ENCODE measurements at regions not wholly inside any gene's neighbourhood (a gene's known extent, or its start where the extent isn't known, plus 50 kb on each side); places are given as distances from the start of the nearest gene placed in this dataset.

DNA sequence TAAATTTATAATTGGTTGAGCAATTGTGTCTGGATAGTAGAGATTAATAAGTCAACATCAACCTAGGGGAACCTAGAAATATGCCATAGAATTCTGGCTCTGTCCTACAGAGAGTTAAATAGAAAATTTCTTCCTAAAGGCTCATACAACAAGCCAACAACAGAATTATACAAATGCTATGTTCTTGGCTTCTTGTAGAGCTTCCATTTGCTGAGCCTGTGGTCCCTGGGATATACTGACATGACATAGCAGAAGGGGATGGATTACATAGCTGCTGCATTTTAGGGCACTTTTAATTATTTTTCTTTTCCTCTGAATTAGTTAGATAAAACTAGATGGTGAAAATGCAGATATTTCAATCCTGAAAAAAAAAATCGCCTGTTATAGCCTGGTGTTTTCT, 95.5 kb upstream of the ST6GAL2 start:
- DNase-seq, result no peak

- DNase-seq, result no peak
These were observed 96.4 kb upstream of the ST6GAL2 start for GRCh38 chr2:106982350-106982749.

GRCh38 chr2:106983305-106983704, 97.3 kb upstream of the ST6GAL2 start:
- no peak for DNase-seq

DNA sequence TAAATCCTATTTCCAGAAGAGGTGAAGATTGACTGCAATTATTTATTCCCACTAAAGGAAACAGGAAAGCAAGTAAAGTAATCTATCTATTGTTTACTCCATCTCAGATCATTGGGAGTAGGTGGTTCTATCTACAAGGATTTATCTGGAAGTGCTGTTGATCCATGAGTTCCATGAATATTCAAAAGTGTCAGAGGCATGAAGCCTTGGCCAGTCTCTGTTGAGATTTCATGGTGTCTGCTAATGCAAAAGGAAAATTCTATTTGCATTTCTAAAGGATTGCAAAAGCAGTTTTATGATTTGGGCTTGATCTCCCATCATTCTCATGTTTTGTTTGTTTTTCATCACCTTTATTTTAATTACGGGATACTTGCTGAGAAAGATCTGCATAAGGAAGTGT, 102.4 kb upstream of the ST6GAL2 start:
- DNase-seq, result no peak

GRCh38 chr2:106990297-106990696, 104.3 kb upstream of the ST6GAL2 start:
- no peak for DNase-seq

DNA sequence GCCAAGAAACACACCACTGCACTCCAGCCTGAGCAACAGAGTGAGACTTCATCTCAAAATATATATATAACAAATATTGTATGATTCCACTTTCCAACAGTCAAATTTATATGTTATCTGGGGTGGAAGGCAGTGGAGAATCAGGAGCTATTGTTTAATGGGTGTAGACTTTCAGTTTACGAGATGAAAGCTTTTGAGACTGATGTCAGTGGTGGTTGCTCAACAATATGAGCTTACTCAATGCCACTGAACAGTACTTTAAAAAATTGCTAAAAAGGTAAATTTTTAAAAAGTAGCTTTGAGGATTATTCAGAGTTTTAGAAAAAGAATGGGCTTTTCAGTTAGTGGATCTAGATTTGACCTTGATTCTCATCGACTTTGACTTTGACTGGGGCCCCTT, 105.9 kb upstream of the ST6GAL2 start:
- no peak for DNase-seq

DNA sequence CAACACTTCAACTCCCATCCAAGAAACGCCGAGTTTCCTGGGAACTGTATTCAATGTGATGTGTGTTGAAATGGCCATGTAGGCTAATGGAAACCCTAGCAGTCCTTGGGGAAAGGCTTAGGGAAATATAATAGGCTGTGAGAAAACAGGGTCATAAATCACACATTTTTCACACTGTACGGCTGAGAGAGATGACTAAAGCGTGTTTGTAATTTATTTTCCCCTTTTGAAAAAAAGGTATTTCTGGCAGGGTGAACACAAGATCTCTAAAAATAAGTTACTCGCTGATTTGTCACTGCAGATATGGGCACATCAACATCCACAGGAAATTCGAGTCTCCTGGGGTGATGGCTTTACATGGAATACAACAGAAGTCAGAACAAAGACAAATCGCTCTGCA, 109.6 kb upstream of the ST6GAL2 start:
- DNase-seq, result no peak

GRCh38 chr2:106996171-106996769, 110.3 kb upstream of the ST6GAL2 start:
- peak in 1 of 14 donors; percentile 7 for DNase-seq

GRCh38 chr2:106997204-106997603, 111.2 kb upstream of the ST6GAL2 start:
- no peak for DNase-seq

- no peak for DNase-seq
These were observed 115.1 kb upstream of the ST6GAL2 start for GRCh38 chr2:107001062-107001461.

DNA sequence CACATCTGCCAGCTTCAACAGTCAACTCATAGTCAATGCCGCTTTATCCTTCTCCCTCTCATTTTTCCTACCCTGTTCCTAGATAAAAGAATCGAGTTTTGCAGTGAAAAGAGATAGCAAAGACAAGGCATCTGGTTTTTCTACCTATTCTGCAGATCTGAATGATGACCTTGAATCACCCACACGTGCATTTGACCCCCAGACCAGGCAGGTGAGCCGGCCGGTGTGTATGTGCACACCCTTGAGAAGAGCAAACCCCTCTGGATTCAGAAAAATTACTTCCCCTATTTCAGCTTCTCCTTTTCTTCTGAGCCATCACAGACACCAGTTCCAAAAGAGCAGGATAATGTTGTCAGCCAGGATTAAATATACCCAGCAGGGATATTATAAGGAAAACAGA, 115.6 kb upstream of the ST6GAL2 start:
- DNase-seq, result no peak

DNA sequence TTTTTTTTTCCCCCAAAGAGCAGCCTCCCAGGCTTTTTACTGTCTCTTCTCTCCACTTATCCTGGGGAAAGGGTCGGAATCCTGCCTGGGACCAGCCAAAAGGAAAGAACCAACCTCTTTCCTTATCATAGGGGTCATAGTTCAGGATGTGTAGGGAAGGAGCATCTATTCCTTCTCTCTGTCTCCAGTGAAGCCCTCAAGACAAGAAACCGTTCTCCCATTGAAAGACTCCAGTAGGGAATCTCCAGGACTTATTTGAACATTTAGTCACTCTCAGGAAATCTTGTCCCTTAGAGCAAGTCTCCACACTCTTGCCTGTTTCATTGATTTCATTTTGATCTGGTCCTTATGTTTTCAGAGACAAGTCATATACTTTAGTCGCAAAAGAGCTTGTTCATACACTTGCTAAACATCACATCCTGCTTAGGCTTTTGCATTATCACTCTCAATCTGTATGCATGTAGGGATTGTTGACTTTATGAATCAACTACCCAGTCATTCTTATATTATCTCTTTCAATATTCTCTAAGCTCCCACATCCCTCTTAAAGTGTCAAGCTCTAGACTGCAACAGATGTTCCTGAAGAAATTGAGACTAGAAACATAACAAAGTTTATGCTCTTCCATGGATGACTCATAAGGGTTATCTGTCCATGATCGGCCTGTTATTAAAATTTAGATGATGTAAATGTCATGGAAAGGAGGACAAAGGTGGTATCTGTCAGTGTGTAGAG, 116.2 kb upstream of the ST6GAL2 start:
- no peak for DNase-seq

DNA sequence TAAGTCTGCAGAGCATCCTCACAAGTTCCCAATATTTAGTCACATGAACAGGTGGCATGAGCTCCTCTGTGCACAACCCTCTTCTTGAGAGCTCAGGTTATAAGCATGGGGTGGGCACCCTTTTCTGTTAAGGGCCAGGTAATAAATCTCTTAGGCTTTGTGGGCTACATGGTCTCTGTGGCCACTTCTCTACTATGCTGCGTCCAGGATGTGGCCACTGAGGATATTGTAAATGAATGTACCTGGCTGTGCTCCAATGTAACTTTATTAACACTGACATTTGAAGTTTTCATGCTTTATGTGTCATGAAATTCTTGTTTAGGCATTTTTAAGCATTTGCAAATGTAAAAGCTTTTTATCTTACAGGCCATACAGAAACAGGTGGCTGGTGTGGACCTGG, 116.8 kb upstream of the ST6GAL2 start:
- DNase-seq, result no peak

GRCh38 chr2:107005853-107006252, 119.9 kb upstream of the ST6GAL2 start:
- DNase-seq, result no peak

DNA sequence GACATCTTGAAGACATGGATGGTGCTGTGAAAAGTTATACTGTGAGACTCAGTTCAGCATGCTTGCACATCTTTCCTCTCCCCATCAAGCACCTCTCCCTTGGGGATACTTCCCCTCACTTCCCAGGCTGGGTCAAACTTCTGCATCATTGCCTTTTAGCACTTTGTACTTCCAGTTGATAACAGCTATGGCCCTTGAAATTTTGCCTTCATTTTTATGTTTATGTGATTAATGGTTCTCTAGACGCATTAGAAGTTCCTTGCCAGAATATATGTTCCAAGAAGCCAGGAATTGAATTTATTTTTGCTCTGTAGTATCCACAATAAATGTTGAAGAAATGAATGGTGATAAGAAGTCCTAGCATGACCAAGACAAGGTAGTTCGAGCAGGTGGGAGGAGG, 120.9 kb upstream of the ST6GAL2 start:
- no peak for DNase-seq

GRCh38 chr2:107007927-107008326, 122.0 kb upstream of the ST6GAL2 start:
- no peak for DNase-seq

DNA sequence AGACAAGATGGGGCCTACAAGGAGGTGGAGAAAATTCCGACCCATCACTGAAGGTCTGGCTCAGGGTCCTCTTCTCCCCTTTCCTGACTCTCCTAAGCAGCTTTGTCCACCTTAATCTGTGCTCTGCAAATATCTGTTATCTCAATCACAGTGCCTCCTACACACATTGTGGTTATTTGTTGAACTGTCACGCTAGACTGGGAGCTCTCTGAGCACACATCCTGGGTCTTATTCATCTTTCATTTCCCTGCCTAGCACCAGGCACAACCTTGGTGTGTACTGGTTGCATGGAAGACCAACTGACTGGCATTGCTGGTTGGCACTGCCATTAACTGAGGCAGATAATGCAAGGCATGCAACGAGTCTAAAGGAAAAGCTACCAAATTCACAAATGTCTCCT, 122.9 kb upstream of the ST6GAL2 start:
- DNase-seq, result no peak

GRCh38 chr2:107009275-107009674, 123.3 kb upstream of the ST6GAL2 start:
- no peak for DNase-seq

DNA sequence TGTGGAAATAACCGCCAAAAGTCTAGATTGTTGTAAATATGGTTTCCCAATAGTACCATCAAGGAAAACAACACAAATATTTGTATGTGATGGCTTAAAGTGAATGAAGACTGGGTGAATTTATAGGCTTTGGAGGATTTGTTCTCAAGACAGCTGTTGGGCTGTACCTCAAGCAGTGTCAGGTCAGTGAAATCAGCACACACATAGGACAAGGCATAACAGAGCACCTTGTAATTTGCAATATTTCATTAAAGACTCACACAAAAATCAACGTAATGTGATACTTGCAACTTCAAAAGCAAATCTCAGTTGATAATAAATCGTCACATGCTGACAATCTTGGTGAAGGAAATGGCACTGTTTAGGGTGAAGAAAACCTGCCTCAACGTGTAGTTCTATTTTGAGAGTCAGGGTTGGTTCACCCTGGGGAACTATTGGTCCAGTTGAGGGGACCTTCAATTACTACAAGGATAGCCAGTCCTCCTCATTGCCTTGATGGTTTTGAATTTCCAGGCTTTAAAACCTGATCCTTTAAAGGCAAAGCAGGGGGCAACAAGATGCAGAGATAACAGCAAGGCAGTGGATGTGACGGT, 126.8 kb upstream of the ST6GAL2 start:
- DNase-seq, result no peak

GRCh38 chr2:107013884-107014283, 127.9 kb upstream of the ST6GAL2 start:
- DNase-seq, result no peak

- DNase-seq, result no peak
These were observed 132.4 kb upstream of the ST6GAL2 start for GRCh38 chr2:107018366-107018765.

DNA sequence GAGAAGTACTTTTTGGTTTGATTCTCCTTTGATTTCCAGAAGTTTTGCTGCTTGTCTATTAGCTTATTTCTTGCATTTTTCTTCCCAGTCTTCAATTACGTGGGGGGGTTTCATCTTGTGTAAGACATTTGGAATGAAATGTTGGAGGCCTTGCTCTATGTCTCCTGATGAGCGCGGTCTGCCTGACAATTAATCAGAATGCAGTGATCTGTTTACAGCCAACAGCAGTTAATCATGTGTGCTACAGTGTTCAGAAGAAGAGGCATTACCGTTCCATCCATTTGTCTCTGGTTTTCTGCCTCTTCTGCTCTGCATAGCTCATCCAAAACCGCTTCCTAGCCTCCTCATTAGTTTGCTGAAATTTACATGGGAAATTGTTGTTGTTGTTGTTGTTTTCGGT, 134.4 kb upstream of the ST6GAL2 start:
- no peak for DNase-seq

GRCh38 chr2:107024269-107024668, 138.3 kb upstream of the ST6GAL2 start:
- no peak for DNase-seq

DNA sequence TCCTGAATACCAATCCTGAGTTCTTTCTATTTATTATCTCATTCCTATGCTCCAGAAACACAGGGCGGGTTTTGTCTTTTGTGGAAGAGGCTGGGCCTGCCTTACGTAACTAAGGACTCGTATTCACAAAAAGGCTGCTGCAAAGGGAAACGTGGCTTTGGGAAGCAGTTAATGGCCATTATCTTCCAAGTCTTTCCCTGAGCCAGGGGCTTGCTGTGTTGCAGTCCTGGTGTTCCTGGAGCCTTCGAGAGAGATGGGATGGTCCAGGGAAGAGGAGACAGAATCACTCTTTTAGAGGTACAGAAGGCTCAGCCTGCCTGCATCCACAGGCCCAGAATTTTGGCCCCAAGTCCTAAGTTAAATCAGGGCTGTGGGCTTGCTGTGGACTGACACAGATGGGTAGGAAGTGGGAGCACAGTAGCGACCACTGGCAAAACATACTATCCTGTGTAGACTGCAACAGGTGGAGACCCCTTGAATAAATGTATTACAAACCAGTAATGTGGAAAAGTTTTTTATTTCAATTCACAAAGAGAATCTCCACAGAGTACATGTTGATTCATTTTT, 139.4 kb upstream of the ST6GAL2 start:
- no peak for DNase-seq

Data from C1 segment of cervical spinal cord (tissue), 14 donors.